ENCODE measurements at regions not wholly inside any gene's neighbourhood (a gene's known extent, or its start where the extent isn't known, plus 50 kb on each side); places are given as distances from the start of the nearest gene placed in this dataset.

GRCh38 chr3:176193032-176193730, 1004.1 kb downstream of the TBL1XR1 start:
- Histone ChIP-seq H3K36me3 (replicated peaks) (no peaks in the 10 kb centered on the region), H3K27me3 (replicated peaks) (no peaks in the 10 kb centered on the region), H3K27ac (no peak overlapping the region), H3K4me3 (ENCODE audit: low read depth, low read length) (no peak overlapping the region)
- DNase-seq = no peak
- TF ChIP-seq CTCF (IDR thresholded peaks at IDR 0.05; ENCODE audit: low read depth, low read length, missing control alignments) = no peak
- in situ Hi-C loops (cut with HindIII; ENCODE audit: low pct_ligation_motif_present, low sequenced_read_pairs) = no loop called here

GRCh38 chr3:176190755-176191154, 1006.5 kb downstream of the TBL1XR1 start:
- DNase-seq = no peak
- no peak overlapping the region for H3K4me3 ChIP-seq (ENCODE audit: low read depth, low read length)
- H3K36me3 ChIP-seq (replicated peaks) = no peaks in the 10 kb centered on the region
- no peak for TF ChIP-seq CTCF (IDR thresholded peaks at IDR 0.05; ENCODE audit: low read depth, low read length, missing control alignments)
- H3K27me3 ChIP-seq (replicated peaks) = no peaks in the 10 kb centered on the region
- no peak overlapping the region for H3K27ac ChIP-seq
- in situ Hi-C loops (cut with HindIII; ENCODE audit: low pct_ligation_motif_present, low sequenced_read_pairs) = no loop called here

- in situ Hi-C loops (cut with HindIII; ENCODE audit: low pct_ligation_motif_present, low sequenced_read_pairs) = no loop called here
- DNase-seq = no peak
- Histone ChIP-seq H3K27ac (no peak overlapping the region), H3K4me3 (ENCODE audit: low read depth, low read length) (no peak overlapping the region), H3K36me3 (replicated peaks) (no peaks in the 10 kb centered on the region), H3K27me3 (replicated peaks) (no peaks in the 10 kb centered on the region)
- no peak for TF ChIP-seq CTCF (IDR thresholded peaks at IDR 0.05; ENCODE audit: low read depth, low read length, missing control alignments)
Observed at GRCh38 chr3:176183181-176183580, 1014.1 kb downstream of the TBL1XR1 start.

- in situ Hi-C loops (cut with HindIII; ENCODE audit: low pct_ligation_motif_present, low sequenced_read_pairs) = no loop called here
- H3K27me3 ChIP-seq (replicated peaks) = no peaks in the 10 kb centered on the region
- no peaks in the 10 kb centered on the region for H3K36me3 ChIP-seq (replicated peaks)
- no peak overlapping the region for H3K4me3 ChIP-seq (ENCODE audit: low read depth, low read length)
- DNase-seq = no peak
- H3K27ac ChIP-seq = no peak overlapping the region
- no peak for TF ChIP-seq CTCF (IDR thresholded peaks at IDR 0.05; ENCODE audit: low read depth, low read length, missing control alignments)
Observed at GRCh38 chr3:176174060-176174459, 1023.2 kb downstream of the TBL1XR1 start.

- DNase-seq = no peak
- Histone ChIP-seq H3K27ac (no peak overlapping the region), H3K36me3 (replicated peaks) (no peaks in the 10 kb centered on the region), H3K4me3 (ENCODE audit: low read depth, low read length) (no peak overlapping the region), H3K27me3 (replicated peaks) (no peaks in the 10 kb centered on the region)
- in situ Hi-C loops (cut with HindIII; ENCODE audit: low pct_ligation_motif_present, low sequenced_read_pairs) = no loop called here
- TF ChIP-seq CTCF (IDR thresholded peaks at IDR 0.05; ENCODE audit: low read depth, low read length, missing control alignments) = no peak
Observed at GRCh38 chr3:176172492-176172891, 1024.8 kb downstream of the TBL1XR1 start.

GRCh38 chr3:176167272-176167671, 1030.0 kb downstream of the TBL1XR1 start:
- DNase-seq = no peak
- H3K4me3 ChIP-seq (ENCODE audit: low read depth, low read length) = no peak overlapping the region
- TF ChIP-seq CTCF (IDR thresholded peaks at IDR 0.05; ENCODE audit: low read depth, low read length, missing control alignments) = no peak
- H3K27me3 ChIP-seq (replicated peaks) = no peaks in the 10 kb centered on the region
- in situ Hi-C loops (cut with HindIII; ENCODE audit: low pct_ligation_motif_present, low sequenced_read_pairs) = no loop called here
- no peaks in the 10 kb centered on the region for H3K36me3 ChIP-seq (replicated peaks)
- no peak overlapping the region for H3K27ac ChIP-seq
